CD4-positive, alpha-beta T cell treated with Interleukin-17A for 1 hour (primary cell): ENCODE measurements at regions not wholly inside any gene's neighbourhood (a gene's known extent, or its start where the extent isn't known, plus 50 kb on each side); places are given as distances from the start of the nearest gene placed in this dataset.

ENCODE experiments used
- DNase-seq: peaks from one replicate; pipeline ENCODE4 v3.0.0-alpha.2; 2020

DNA sequence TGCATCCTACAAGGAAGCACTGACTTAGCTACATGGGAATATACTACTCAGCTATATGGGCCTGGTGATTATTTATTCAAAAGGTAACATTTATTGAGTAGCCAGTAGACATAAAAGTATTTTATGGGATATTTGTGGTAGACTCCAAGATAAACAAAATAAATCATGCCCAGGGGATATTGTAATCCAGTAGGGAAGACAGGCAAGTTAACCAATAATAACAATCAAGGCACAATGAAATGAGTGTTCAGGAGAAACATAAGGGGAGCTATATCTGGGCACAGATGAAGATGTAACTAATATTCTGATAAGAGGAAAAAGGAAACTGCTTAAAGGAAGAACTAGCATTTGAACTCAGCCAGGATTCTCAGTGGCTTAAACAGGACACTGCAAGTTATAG is 161.4 kb upstream of the MTNR1B start:
- no peak for DNase-seq

DNA sequence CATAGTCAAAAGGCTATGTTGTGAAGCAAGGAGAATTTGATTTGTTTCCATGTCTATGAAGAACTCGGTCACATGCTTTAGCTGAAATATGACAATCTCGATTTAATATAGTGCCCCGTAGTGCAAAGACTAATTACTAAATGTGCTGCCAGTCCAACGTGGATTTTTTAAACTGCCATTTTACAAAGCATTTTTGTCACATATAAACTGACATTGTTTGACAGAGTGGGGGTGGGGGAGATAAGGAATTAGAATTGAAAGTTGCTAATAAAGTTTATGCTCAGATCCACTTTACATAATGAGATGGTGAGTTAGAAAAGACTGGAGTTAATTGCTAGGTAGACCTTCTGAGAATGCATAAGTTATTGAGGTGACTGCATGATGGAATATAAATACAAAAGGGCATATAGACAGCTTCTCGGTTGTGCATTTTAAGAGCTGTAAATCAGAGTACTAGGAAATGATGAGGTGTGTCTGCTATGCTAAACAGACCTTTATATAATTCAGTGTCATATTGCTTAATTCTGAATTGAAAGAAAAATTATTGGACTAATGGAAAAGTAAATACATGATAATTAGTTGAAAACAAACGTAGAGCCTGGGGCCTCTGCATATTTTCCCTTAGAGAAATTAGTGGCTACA is 158.9 kb upstream of the MTNR1B start:
- no peak for DNase-seq

- DNase-seq: no peak
These were observed 158.1 kb upstream of the MTNR1B start for GRCh38 chr11:92811341-92811740.

- DNase-seq: no peak
These were observed 156.6 kb upstream of the MTNR1B start for GRCh38 chr11:92812841-92813240.

GRCh38 chr11:92819830-92820229 is 149.6 kb upstream of the MTNR1B start:
- no peak for DNase-seq

- no peak for DNase-seq
These were observed 148.6 kb upstream of the MTNR1B start for GRCh38 chr11:92820860-92821259.

DNA sequence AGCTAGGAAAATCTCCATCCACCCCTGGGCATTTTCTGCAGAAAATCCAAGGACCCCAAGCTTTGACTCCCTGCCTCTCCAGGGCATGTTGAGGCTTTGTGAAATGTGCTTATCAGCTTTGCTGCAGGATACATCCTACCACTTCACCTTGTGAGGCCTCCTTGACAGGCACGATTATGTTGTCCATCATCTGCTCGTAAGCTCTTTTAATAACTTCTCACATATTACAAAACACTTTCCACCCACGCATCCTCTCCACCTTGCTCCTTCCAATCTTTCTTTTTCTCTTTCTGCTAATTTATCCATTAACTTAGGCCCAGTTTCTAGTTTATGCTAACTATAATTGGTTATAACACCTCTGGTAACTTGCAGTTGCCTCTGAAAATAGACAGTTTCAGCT is 147.0 kb upstream of the MTNR1B start:
- no peak for DNase-seq

DNA sequence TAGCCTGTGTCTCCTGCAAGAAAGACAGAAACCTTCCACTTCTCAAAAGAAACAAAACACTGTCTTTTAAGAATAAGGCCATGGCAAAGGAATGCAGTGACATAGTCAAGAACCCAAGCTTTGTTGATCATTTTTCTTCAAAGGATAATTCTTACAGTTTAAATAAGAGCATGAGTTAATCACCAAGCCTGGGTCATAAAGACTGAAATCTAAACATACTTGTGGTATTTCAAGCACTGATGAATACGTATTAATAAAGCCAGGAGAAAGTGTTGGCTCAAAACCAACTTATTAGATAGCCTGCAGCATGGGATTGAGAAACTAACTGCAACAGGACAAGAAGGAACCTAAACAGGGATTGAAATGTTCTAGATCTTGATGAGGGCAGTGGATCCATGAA is 143.3 kb upstream of the MTNR1B start:
- DNase-seq: no peak

DNA sequence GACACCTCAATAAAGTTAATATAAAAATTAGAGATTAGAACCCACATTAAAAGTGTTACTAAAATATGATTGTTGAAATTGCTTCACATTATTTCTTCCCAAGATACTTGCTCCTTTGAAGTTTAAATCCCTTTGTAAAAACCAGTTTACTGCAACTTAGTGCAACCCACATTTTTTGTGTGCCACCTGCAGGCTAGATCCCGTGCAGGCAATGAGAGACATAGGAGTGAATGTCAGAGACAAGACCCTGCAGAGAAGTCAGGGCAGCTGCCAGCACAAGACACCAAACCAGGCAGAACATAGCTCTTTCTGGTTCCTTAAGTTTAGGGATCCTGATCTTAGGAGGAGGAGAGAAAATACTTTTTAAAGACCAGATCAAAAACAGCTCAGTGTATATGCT is 142.8 kb upstream of the MTNR1B start:
- no peak for DNase-seq

DNA sequence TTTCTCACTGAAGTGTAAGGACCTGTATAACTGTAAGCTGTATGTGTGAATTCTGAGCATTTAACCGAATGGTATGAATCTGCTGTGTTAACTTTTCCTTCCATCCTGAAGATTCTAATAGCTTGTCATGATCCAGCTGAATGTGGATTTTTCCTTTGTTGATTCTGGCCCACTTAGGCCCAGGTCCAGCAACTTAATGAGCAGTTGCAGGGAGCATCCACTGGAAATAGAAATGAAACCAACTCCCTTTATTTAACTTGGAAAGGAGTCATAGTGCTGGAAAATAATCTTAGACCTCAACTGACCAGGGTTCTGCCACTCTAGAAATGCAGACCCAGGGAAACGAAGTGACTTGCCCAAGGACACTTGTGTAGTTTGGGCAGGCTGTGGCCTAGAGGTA is 142.3 kb upstream of the MTNR1B start:
- no peak for DNase-seq

GRCh38 chr11:92828556-92828955 is 140.9 kb upstream of the MTNR1B start:
- no peak for DNase-seq

DNA sequence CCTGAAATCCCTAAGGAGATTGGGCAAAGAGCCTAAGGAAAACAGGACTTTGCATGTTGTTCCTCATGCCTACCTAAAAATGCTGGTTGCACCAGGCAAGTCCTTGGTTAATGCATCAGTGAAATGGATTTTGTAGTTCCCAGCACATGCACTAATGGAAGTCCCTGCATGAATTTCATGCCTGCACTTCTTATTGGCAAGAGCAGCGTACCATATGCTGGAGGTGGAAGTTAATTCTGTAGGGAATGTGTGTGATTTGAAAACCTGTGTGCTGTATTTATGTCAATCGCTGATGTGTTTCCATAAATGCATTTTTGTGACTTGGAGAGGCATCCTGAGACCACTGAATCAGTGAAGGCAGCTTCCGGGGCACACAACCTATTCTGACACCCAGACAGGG is 140.3 kb upstream of the MTNR1B start:
- no peak for DNase-seq

GRCh38 chr11:92829671-92830070 is 139.8 kb upstream of the MTNR1B start:
- no peak for DNase-seq

DNA sequence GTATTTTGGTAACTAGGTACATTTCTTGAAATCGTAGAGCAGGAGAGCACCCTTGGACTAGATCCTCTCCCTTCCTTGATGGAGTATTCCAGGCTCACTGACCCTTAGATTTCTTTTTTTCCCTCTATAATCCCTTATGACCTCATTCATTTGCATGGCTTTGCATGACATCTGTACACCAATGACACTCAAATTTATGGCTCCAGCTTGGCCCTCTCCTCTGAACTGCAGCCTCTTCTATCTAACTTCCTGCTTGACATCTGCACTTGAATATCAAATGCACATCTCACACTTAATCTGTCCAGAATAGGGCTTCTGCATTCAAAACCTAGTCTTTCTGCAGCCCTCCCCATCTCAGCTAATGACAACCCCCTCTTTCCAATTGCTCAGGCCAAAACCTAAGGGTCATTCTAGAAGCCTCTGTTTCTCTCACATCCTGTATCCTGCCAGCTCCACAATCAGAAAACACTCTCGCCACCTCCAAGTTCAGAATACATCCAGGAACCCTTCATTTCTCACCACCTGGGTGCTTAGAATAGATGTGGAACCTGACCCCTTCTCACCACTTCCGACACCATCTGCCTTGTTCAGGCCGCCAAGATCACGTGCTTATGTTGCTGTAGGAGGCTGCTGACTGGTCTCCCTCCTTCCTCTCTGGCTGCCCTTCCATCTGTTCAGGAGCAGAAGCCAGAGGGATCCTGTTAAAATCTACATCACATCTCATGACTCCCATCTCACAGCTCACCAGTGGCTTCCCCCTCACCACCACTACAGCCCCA is 138.9 kb upstream of the MTNR1B start:
- DNase-seq: no peak

DNA sequence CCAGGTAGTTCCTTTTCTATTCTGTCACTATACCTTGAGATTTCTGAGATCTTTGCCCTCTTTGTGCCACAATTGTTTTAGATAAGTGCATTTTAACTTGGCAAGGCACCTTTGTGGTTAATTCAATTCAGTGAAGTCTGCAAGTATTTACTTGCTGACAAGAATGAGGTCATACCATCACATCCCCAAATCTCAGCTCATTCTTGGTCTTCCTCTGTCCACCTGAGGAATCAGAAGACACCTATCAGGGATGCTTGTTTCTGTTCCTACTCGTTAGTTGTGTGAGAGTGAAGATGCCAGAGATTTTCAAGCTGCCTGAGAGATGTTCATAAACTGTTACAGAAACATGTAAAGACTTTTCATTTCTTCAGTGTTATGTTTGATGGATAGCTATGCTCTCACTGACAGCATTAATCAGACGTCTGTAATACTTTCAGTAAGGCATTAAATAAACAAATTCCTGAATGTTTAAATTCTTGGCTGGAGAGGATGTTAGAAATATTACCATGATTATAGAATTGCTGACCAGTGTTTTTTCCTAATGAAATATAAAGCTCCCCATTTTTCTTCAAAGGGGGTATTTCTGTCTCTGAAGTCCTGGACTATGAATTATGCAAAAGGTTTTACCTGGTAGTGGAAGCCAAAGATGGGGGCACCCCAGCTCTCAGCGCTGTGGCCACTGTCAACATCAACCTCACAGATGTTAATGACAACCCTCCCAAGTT is 135.0 kb upstream of the MTNR1B start:
- no peak for DNase-seq

DNA sequence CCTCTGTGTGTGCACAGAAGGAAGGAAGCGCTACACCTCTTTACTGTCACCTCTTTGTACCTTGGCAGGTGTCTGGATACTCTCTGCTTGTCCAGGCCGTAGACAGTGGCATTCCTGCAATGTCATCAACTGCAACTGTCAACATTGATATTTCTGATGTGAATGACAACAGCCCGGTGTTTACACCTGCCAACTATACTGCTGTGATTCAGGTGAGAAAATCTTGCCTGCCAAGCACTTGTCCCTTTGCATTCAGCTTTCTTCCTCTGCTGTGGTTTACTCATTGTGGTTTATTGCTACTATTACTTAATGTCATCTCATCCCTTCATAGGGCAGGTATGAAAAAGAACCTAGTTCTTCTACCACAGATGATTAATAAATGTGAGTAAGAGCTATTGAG is 131.9 kb upstream of the MTNR1B start:
- no peak for DNase-seq

DNA sequence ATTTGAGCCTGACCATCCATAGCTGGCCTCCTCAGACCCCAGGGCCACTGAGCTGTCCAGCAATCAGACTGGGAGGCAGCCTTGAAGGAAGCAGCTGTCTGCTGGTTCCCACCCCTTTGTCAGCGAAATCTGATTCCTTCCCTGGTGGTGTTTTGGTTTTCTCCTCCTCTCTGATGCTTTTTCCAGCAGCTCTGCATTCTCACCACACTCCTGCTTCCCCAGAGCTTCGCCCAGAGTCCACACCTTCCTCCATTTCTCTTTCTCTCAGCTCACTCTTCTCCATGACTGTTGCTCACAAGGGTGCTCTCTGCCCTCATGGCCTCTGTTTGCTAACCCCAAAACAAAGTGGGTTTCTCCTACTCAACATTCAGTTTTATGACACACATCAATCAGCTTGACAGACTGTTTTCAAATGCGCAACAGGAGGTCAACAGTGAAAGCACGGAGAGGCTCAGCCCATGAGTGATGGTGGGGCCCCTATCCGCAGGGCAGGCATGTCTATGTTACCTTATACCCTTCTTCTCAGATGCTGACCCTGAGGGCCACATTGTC is 130.6 kb upstream of the MTNR1B start:
- no peak for DNase-seq

GRCh38 chr11:92839450-92839849 is 130.0 kb upstream of the MTNR1B start:
- DNase-seq: no peak

DNA sequence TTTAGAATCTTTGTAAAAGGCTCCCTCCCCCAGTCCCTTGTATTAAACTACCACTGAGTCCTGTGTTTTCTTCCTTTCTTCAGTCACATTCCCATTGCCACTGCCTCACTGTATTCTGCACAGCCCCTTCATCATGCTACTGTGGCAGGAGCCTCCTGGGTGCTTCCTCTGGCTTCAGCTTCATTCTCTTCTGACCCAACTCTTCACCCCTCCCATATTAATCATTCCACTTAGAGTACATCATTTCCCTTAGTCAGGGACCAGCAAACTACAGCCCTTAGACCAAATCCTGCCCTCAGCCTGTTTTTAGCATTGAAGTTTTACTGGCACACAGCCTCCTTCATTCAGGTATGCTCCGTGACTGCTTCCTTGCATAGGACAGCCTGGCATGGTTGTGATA is 127.7 kb upstream of the MTNR1B start:
- no peak for DNase-seq

GRCh38 chr11:92843455-92843854 is 126.0 kb upstream of the MTNR1B start:
- no peak for DNase-seq

DNA sequence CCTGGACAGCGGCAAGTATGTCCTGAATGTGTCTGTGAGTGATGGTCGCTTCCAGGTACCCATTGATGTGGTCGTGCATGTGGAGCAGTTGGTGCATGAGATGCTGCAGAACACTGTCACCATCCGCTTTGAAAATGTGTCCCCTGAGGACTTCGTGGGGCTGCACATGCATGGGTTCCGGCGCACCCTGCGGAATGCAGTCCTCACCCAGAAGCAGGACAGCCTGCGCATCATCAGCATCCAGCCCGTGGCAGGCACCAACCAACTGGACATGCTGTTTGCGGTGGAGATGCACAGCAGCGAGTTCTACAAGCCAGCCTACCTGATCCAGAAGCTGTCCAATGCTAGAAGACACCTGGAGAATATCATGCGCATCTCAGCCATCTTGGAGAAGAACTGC is 125.3 kb upstream of the MTNR1B start:
- DNase-seq: no peak

DNA sequence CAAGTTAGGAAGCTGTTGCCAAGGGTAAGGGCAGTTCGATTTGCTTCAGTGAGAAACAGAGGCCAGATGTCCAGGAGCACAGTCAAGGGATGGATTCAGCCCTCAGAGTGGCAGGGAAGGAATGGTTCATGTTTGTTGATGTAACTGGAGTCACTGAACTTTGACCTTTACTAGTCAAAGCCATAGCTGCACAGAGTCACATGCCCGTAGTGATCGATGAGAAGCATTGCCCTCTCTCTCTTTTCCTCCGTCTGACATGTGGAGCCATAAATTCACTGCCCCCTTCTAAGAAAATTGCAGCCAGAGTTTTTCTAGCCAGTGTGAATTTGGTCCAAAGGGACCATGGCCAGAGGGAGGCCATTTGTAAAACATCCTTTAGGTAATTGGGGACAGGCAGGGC is 124.1 kb upstream of the MTNR1B start:
- no peak for DNase-seq

- no peak for DNase-seq
These were observed 123.6 kb upstream of the MTNR1B start for GRCh38 chr11:92845805-92846204.
